Nucleus accumbens (tissue), 56 donors: ENCODE measurements at regions not wholly inside any gene's neighbourhood (a gene's known extent, or its start where the extent isn't known, plus 50 kb on each side); places are given as distances from the start of the nearest gene placed in this dataset.
"Not testable (repeated sequence)": the region's sequence is repeated elsewhere in the genome, so short reads cannot be mapped to it uniquely, and the experiment has no call there.

Experiments used
- DNase-seq, 56 donors: peaks; one replicate each; lab custom pipeline; 2025; lab: John Stamatoyannopoulos, UW

GRCh38 chr3:11739706-11740105 lies 96.0 kb upstream of the VGLL4 start:
- peak in 4 of 56 donors; percentile 4 to 23 (median 10) for DNase-seq

DNA sequence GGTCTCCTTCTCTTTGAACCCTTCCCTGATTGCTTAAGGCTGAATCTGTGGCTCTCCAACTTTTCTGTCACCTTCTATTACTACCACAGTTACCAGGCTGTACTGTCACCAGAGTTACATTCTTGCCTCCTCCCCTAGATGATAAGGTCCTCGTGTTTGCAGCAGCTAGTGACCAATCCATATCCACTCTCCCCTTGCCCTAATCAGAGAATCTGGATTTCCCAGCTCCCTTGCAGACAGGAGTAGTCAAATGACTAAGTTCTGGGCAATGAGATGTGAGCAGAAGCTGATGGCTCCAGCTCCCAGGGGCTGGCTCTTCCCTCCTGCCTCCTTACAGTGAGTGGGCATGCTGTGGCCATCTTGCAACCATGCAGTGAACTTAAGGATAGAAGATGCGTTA lies 95.4 kb upstream of the VGLL4 start:
- no peak for DNase-seq

- no peak for DNase-seq
Observed at GRCh38 chr3:11737742-11738141, 94.0 kb upstream of the VGLL4 start.

GRCh38 chr3:11736136-11736833 lies 92.6 kb upstream of the VGLL4 start:
- no peak for DNase-seq

DNA sequence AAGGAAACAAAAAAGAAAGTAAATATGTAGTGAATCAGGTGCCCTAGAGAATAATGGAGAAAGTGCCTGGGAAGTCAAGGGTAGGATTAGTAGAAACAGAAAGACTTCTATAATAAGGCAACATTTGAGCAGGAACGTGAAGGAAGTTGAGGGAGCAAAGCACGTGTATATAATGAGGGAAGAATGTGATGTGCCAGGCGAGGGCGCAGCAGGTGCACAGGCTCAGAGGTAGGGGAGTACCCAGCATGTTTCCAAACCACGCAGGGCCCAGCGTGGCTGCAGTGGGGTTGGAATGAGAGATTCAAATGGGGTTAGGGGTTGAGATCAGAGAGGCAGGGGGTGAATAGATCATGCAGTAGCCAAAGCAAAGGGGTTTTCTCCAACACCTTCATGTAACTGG lies 91.9 kb upstream of the VGLL4 start:
- no peak for DNase-seq

DNA sequence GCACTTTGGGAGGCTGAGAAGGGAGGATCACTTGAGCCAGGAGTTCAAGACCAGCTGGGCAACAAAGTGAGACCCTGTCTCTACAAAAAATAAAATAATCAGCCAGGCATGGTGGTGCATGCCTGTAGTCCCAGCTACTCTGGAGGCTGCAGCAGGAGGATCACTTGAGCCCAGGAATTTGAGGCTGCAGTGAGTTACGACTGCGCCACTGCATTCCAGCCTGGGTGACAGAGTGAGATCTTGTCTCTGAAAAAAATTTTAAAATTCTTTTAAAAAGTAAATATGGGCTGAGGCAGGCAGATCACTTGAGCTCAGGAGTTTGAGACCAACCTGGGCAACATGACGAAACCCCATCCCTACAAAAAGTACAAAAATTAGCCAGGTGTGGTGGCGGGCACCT lies 91.4 kb upstream of the VGLL4 start:
- DNase-seq, result not testable (repeated sequence)

GRCh38 chr3:11733914-11734313 lies 90.2 kb upstream of the VGLL4 start:
- no peak for DNase-seq

GRCh38 chr3:11727207-11727606 lies 83.5 kb upstream of the VGLL4 start:
- DNase-seq, result no peak

DNA sequence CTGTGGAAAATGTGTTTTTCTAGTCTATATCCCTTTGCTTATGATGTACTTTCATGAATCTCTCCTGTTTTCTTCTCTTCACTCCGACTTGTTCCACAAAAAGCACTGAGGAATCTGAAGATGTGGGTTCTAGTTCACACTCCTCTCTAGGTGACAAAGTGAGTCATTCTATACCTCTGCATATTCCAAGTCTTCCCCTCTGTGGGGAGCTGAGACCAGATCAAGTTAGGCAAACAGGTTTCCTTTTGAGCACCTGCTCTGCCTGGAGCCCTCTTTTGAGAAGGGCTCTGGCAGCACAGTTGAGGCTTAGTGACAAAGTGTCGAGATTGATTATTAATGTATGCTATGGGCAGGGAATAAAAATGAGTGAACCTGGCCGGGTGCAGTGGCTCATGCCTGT lies 82.4 kb upstream of the VGLL4 start:
- DNase-seq, result no peak

DNA sequence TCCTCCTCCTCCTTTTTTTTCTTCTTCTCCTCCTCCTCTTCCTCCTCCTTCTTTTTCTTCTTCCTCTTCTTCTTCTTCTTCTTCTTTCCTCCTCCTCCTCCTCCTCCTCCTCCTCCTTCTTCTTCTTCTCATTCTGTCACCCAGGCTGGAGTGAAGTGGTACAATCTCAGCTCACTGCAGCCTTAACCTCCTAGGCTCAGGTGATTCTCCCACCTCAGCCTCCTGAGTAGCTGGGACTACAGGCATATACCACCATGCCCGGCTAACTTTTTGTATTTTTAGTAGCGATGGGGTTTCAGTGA lies 81.6 kb upstream of the VGLL4 start:
- not testable (repeated sequence) for DNase-seq

GRCh38 chr3:11724615-11725339 lies 81.1 kb upstream of the VGLL4 start:
- no peak for DNase-seq

DNA sequence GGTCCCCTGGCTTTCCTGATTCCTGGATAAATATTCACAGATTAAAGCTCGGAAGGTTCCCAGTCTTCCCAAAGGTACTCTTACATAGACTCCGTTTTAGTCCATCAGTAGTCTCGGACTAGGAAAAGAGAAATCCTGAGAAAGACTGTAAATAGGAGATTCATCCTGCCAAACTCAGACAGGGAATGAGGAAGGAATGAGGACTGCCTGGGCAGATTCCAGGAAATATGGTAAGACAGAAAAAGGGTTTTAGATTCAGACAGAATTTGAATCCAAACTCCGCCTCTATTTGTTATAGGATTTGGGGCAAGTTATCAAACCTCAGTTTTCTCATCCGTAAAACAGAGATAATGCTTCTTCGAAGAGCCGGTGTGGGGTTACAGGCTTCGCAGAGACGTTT lies 77.8 kb upstream of the VGLL4 start:
- no peak for DNase-seq

DNA sequence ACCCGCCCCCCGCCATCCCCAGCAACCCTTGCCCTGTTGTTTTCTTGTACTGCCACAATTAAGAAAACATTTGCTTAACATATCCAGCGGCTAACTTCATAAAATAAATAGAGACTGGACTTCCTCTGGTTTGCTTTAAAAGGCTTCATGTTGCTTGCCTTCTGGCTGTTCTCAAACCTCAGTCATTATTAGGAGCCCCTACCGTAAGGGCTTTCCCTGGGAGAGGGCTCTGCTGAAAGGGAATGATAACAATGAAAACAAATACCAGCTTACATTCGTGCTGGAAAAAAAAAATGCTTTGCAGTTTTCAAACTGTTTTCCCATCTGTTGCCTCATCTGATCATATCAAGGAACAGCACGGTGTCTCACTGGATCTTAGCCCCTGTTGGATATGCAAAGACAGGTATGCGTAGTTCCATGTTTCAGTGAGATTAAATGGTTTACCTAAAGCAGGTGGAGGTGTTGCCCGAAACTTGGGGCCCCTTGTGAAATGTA lies 77.2 kb upstream of the VGLL4 start:
- DNase-seq, result no peak

- DNase-seq, result peak in 39 of 56 donors; percentile 5 to 70 (median 33)
Observed at GRCh38 chr3:11720304-11720898, 76.7 kb upstream of the VGLL4 start.

GRCh38 chr3:11719406-11720303 lies 75.9 kb upstream of the VGLL4 start:
- DNase-seq, result peak in 53 of 56 donors; percentile 14 to 92 (median 64)

DNA sequence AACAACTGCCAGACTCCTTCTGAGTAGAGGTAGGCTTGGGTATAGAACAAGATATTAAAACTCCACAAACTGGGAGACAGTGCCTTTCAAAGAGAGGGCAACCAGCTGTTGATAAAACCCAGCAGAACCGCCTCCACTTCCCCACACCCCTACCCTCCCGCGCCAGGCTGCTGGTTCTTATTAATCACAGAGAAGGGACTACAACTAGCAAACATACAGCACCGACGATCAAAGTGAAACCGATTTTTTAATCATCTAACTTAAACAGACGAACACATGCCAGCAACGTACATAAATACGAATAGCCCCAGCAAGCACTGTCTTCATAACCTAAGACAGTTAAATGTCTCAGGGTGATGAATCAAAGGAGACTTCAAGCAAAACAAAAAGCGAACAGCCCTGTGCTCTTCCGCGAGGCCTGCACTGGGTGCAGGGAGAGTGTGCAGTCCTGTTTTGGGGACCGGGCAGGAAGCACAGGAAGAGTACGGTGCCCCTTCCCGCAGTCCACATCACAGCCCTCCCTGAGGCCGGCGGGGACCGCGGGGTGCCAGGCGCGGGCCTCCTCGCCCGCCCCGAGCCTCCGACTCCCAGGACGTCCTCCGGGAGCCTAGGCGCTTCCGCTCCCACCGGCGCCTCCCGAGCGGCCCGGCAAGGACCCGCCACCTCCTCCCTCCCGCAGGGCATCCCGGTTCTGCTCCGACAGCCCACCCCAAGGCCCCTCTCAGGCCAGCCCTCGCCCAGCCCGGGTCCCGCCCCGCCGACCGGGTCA lies 75.1 kb upstream of the VGLL4 start:
- peak in 30 of 56 donors; percentile 6 to 66 (median 32) for DNase-seq

GRCh38 chr3:11717768-11718636 lies 74.3 kb upstream of the VGLL4 start:
- no peak for DNase-seq

DNA sequence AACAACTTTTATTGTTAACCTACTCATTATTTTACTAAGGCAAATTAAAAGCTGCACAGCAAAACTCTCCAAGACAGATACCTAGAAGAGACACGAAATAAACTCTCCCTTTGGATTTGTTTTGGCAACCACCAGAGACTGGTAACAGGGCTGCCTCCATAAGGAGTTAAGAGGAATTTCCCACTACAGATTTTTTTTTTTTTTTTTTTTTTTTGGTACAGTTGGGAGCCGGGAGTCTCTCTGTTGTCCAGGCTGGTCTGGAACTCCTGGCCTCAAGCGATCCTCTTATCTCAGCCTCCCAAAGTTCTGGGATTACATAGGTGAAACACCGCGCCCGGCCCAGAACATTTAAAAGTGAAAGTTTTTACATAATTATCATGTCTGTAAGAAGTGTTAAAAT lies 73.6 kb upstream of the VGLL4 start:
- no peak for DNase-seq
